A549 (cell line): ENCODE measurements at regions not wholly inside any gene's neighbourhood (a gene's known extent, or its start where the extent isn't known, plus 50 kb on each side); places are given as distances from the start of the nearest gene placed in this dataset.

Experiments
- ATAC-seq, 2 experiments: fragments of 200-7000 bp in 1 of 2; fragments of >200 bp in 1 of 2; cut with Nextera tagmentation in 1 of 2; cut with Tn5 transposase in 1 of 2; 3 replicates each; pipeline versions ENCODE4 v1.8.0 to v1.9.1; 2018 to 2020; ENCODE audit warnings: mild to moderate bottlenecking in 1 of 2, moderate library complexity in 1 of 2
- CTCF ChIA-PET: fragments of 300-600 bp; sonication (Branson Sonifier 250); formaldehyde crosslinking; extraction: SDS; loops from one replicate; lab custom pipeline; 2021; ENCODE audit warnings: antibody characterized with exemption, inconsistent platforms; lab: Yijun Ruan, JAX
- POLR2A ChIA-PET: fragments of 350-600 bp; formaldehyde crosslinking; extraction: SDS; loops from one replicate; lab custom pipeline; 2021; ENCODE audit warnings: antibody characterized with exemption, inconsistent platforms; lab: Yijun Ruan, JAX
- DNase-seq, 2 experiments: peaks; one replicate each; pipeline versions ENCODE4 v3.0.0 to v3.0.0-alpha.2; 2011 to 2016; ENCODE audit warnings: low read depth in 1 of 2, low spot score in 1 of 2
- FAIRE-seq: peaks from 2 replicates; lab custom pipeline; 2011; peaks lifted over from hg19 to GRCh38; lab: Jason Lieb, UNC
- H3K27ac ChIP-seq, 2 experiments: fragments of >200 bp; sonication (Bioruptor Twin); formaldehyde crosslinking; 3 replicates each; pipeline ENCODE4 v1.5.1; 2016 to 2017
- H3K4me1 ChIP-seq: fragments of >200 bp; sonication (Bioruptor Twin); formaldehyde crosslinking; 3 replicates; pipeline ENCODE4 v1.6.1; 2016
- H3K4me2 ChIP-seq: fragments of >200 bp; sonication (Bioruptor Twin); formaldehyde crosslinking; 3 replicates; pipeline ENCODE4 v1.6.1; 2016
- H3K4me3 ChIP-seq: fragments of >200 bp; sonication (Bioruptor Twin); formaldehyde crosslinking; 3 replicates; pipeline ENCODE4 v1.5.1; 2016
- H3K9me3 ChIP-seq: fragments of >200 bp; sonication (Bioruptor Twin); formaldehyde crosslinking; 3 replicates; pipeline ENCODE4 v1.6.1; 2016
- ATOH8 ChIP-seq: fragments of 250-450 bp; sonication (Bioruptor Pico); IDR thresholded peaks from 2 replicates; pipeline ENCODE4 v1.5.0; 2020; ENCODE audit warnings: low read depth, mild to moderate bottlenecking, moderate library complexity
- CHD4 ChIP-seq: fragments of 200-600 bp; sonication (generic); IDR thresholded peaks from 2 replicates; pipeline ENCODE4 v1.6.1; 2016; ENCODE audit warnings: antibody characterized with exemption, mild to moderate bottlenecking, borderline replicate concordance
- EHF ChIP-seq: fragments of 250-450 bp; sonication (Bioruptor Pico); IDR thresholded peaks from 2 replicates; pipeline ENCODE4 v1.5.0; 2020; ENCODE audit warnings: mild to moderate bottlenecking
- GATA3 ChIP-seq: IDR thresholded peaks from 2 replicates; pipeline ENCODE4 v1.6.1; 2012; ENCODE audit warnings: borderline replicate concordance
- HOXB13 ChIP-seq: fragments of 250-450 bp; sonication (Bioruptor Pico); IDR thresholded peaks from 2 replicates; pipeline ENCODE4 v1.5.0; 2020; ENCODE audit warnings: low read depth, mild to moderate bottlenecking, moderate library complexity
- KDM1A ChIP-seq: fragments of 200-600 bp; sonication (generic); IDR thresholded peaks from 2 replicates; pipeline ENCODE4 v1.6.1; 2016; ENCODE audit warnings: low read depth, mild to moderate bottlenecking
- MAFK ChIP-seq: fragments of 450-650 bp; IDR thresholded peaks from 2 replicates; pipeline ENCODE4 v1.6.1; 2014; ENCODE audit not compliant: partially characterized antibody
- NFE2L2 ChIP-seq: fragments of 150-350 bp; conservative IDR thresholded peaks from 2 replicates; pipeline ENCODE4 v1.6.1; 2014; ENCODE audit warnings: low read length
- SREBF2 ChIP-seq: fragments of 450-650 bp; IDR thresholded peaks from 2 replicates; pipeline ENCODE4 v1.6.1; 2014; ENCODE audit warnings: mild to moderate bottlenecking, moderate library complexity
- ZSCAN20 ChIP-seq: fragments of 250-450 bp; sonication (Bioruptor Pico); IDR thresholded peaks from 2 replicates; pipeline ENCODE4 v1.8.0; 2022; ENCODE audit warnings: mild to moderate bottlenecking, moderate library complexity
- WGBS: methylation state at CpG from one replicate; pipeline ENCODE4 v1.1.6; 2017; ENCODE audit errors: missing lambda C conversion rate; 5-methylcytosine and 5-hydroxymethylcytosine counted together
- small RNA-seq, 6 experiments: library from RNA; depleted of rRNA; stranded (forward); fragments of <200 nt; gene quantifications; one replicate each; pipeline ENCODE3, GENCODE V24; 2012

DNA sequence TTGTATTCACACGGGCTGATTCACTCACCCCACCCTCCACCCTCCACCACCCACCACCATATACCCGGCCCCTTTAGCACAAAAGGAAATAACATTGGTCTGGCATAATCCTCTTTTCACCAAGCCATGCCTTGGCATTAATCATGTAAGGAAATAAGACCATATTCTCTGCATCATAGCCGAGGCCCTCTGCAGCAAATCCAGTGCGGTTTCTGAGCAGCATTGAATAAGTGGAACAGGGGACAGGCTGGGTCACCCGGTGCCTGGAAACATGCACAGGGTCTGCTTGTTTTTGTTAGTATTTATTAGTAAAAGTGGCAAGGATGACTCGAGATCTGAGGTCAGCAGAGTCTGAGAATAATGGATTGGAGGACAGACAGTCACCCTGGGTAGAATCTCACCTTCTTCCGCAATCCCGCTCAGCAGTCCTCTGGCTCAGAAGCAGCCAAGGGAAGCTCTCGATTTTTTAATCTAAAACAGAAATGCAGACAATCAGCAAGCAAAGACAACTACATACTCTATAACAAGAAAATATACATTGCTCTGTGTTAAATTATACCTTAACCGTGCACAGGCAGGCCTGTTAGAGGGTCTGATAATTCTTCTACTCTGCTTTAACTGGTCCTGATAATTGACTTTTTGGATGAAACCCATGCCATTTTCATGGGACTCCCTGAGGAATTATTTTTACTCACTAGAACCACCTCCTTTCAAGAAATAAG, 52.4 kb upstream of the CDC42BPA start:
- FAIRE-seq (no peak), ATAC-seq (peak; percentile 43 to 54; a peak in 3 of 6 replicates), DNase-seq (no peak)
- Histone ChIP-seq H3K4me1 (peaks cover 37% of the 10 kb centered on the region), H3K9me3 (no peaks in the 10 kb centered on the region), H3K4me2 (peak overlapping the region; percentile 25; the same call in 2 of the 3 replicates), H3K4me3 (no peak overlapping the region), H3K27ac (peak overlapping the region in 1 of 2 experiments; percentile 7; a peak in 1 of 6 replicates)
- POLR2A ChIA-PET, result no interaction called here
- no peak for TF ChIP-seq EHF (CRISPR knock-in tag)
- no peak for TF ChIP-seq ZSCAN20 (CRISPR knock-in tag)
- TF ChIP-seq HOXB13, result no peak
- no peak for TF ChIP-seq KDM1A
- TF ChIP-seq ATOH8 (CRISPR knock-in tag), result no peak
- TF ChIP-seq CHD4, result no peak
- CTCF ChIA-PET, result no interaction called here
- 56% methylated on average over 10 of the region's 10 CpGs for WGBS

- ATAC-seq (no peak), DNase-seq (no peak), FAIRE-seq (no peak)
- Histone ChIP-seq H3K4me1 (peaks cover 37% of the 10 kb centered on the region), H3K4me2 (no peak overlapping the region), H3K27ac (no peak overlapping the region), H3K4me3 (no peak overlapping the region), H3K9me3 (no peaks in the 10 kb centered on the region)
- ChIA-PET CTCF (interaction anchor here (0.7 kb wide), 1 partner anchor 99 kb away, joined by 3 read pairs; no protein-coding TSS in a partner anchor), POLR2A (no interaction called here)
- WGBS, result 62% methylated on average over 6 of the region's 6 CpGs
- TF ChIP-seq NFE2L2, result no peak
- TF ChIP-seq GATA3, result no peak
- no peak for TF ChIP-seq ATOH8 (CRISPR knock-in tag)
- TF ChIP-seq MAFK, result peak; percentile 32
- TF ChIP-seq SREBF2, result no peak
These were observed 50.9 kb upstream of the CDC42BPA start for GRCh38 chr1:227369102-227369760.

Small RNA genes in the stretch of these regions (small RNA-seq; reads per million reads assigned to genes)
- gene AL451054.2 (0 reads per million in 6 experiments), gene BTF3P9 (0 to 1.4 (median 0) reads per million in 6 experiments)
